ENCODE measurements at regions not wholly inside any gene's neighbourhood (a gene's known extent, or its start where the extent isn't known, plus 50 kb on each side); places are given as distances from the start of the nearest gene placed in this dataset.
"Not testable (repeated sequence)": the region's sequence is repeated elsewhere in the genome, so short reads cannot be mapped to it uniquely, and the experiment has no call there.

- no peak for DNase-seq (ENCODE audit: low spot score in 2 of 2, unreplicated experiment in 2 of 2)
- no peaks in the 10 kb centered on the region for H3K36me3 Mint-ChIP-seq
- no peak overlapping the region for H3K4me3 Mint-ChIP-seq
- TF ChIP-seq CTCF (IDR thresholded peaks at IDR 0.05; ENCODE audit: unreplicated experiment), result no peak
- peaks cover 52% of the 10 kb centered on the region for H3K27me3 Mint-ChIP-seq (ENCODE audit: low read depth)
- H3K9me3 Mint-ChIP-seq, result peaks cover 6% of the 10 kb centered on the region
- no peaks in the 10 kb centered on the region for H3K4me1 Mint-ChIP-seq
- no peak overlapping the region for H3K27ac Mint-ChIP-seq
These were observed 188.7 kb downstream of the RTP5 start for GRCh38 chr2:242058116-242058680.

GRCh38 chr2:242059566-242059965 lies 190.0 kb downstream of the RTP5 start:
- TF ChIP-seq CTCF (IDR thresholded peaks at IDR 0.05; ENCODE audit: unreplicated experiment), result no peak
- Mint-ChIP-seq H3K27ac (no peak overlapping the region), H3K36me3 (no peaks in the 10 kb centered on the region), H3K4me3 (no peak overlapping the region), H3K9me3 (peaks cover 6% of the 10 kb centered on the region), H3K4me1 (no peaks in the 10 kb centered on the region), H3K27me3 (ENCODE audit: low read depth) (peaks cover 49% of the 10 kb centered on the region)
- DNase-seq (ENCODE audit: low spot score in 2 of 2, unreplicated experiment in 2 of 2), result no peak

GRCh38 chr2:242060212-242060835 lies 190.8 kb downstream of the RTP5 start:
- H3K36me3 Mint-ChIP-seq, result no peaks in the 10 kb centered on the region
- H3K27ac Mint-ChIP-seq, result no peak overlapping the region
- H3K9me3 Mint-ChIP-seq, result peaks cover 6% of the 10 kb centered on the region
- no peak overlapping the region for H3K4me3 Mint-ChIP-seq
- TF ChIP-seq CTCF (IDR thresholded peaks at IDR 0.05; ENCODE audit: unreplicated experiment), result no peak
- H3K4me1 Mint-ChIP-seq, result no peaks in the 10 kb centered on the region
- H3K27me3 Mint-ChIP-seq (ENCODE audit: low read depth), result peaks cover 47% of the 10 kb centered on the region
- no peak for DNase-seq (ENCODE audit: low spot score in 2 of 2, unreplicated experiment in 2 of 2)

GRCh38 chr2:242061930-242062329 lies 192.4 kb downstream of the RTP5 start:
- H3K36me3 Mint-ChIP-seq; H3K9me3 Mint-ChIP-seq; DNase-seq (ENCODE audit: low spot score in 2 of 2, unreplicated experiment in 2 of 2); H3K4me3 Mint-ChIP-seq; H3K4me1 Mint-ChIP-seq; H3K27ac Mint-ChIP-seq: not testable (repeated sequence)
- peaks cover 45% of the 10 kb centered on the region for H3K27me3 Mint-ChIP-seq (ENCODE audit: low read depth)

- no peak overlapping the region for H3K27ac Mint-ChIP-seq
- DNase-seq (ENCODE audit: low spot score in 2 of 2, unreplicated experiment in 2 of 2), result no peak
- no peaks in the 10 kb centered on the region for H3K4me1 Mint-ChIP-seq
These were observed 193.9 kb downstream of the RTP5 start for GRCh38 chr2:242063436-242063835.

More at GRCh38 chr2:242063436-242063835, 193.9 kb downstream of the RTP5 start:
- Mint-ChIP-seq H3K27me3 (ENCODE audit: low read depth) (peaks cover 43% of the 10 kb centered on the region), H3K4me3 (no peak overlapping the region), H3K36me3 (no peaks in the 10 kb centered on the region), H3K9me3 (peaks cover 6% of the 10 kb centered on the region)
- no peak for TF ChIP-seq CTCF (IDR thresholded peaks at IDR 0.05; ENCODE audit: unreplicated experiment)

All from mesothelial cell of epicardium (in vitro differentiated cells).